WTC11 (cell line): ENCODE measurements at regions not wholly inside any gene's neighbourhood (a gene's known extent, or its start where the extent isn't known, plus 50 kb on each side); places are given as distances from the start of the nearest gene placed in this dataset.

Experiments used
- ATAC-seq: fragments of 200-7000 bp; cut with Tn5 transposase; 2 replicates; pipeline ENCODE4 v1.10.0; 2021; ENCODE audit warnings: mild to moderate bottlenecking, moderate library complexity
- CTCF ChIA-PET: fragments of 300-600 bp; sonication (Branson Sonifier 250); formaldehyde crosslinking; loops from one replicate; lab custom pipeline; 2021; ENCODE audit warnings: antibody characterized with exemption; lab: Charles Lee
- POLR2A ChIA-PET: fragments of 350-600 bp; sonication (Branson Sonifier 250); formaldehyde crosslinking; loops from one replicate; lab custom pipeline; 2021; ENCODE audit warnings: antibody characterized with exemption; lab: Charles Lee
- DNase-seq: peaks from one replicate; pipeline ENCODE4 v3.0.0; 2021; ENCODE audit warnings: low spot score
- H3K27ac Mint-ChIP-seq: 2 replicates; pipeline ENCODE4 v1.8.0; 2021; ENCODE audit warnings: mixed read lengths
- H3K27me3 Mint-ChIP-seq: 2 replicates; pipeline ENCODE4 v1.8.0; 2021; ENCODE audit warnings: low read depth, mild to moderate bottlenecking, moderate library complexity, mixed read lengths
- H3K36me3 Mint-ChIP-seq: 2 replicates; pipeline ENCODE4 v1.8.0; 2021; ENCODE audit warnings: mixed read lengths
- H3K4me1 Mint-ChIP-seq: 2 replicates; pipeline ENCODE4 v1.8.0; 2022; ENCODE audit warnings: mixed read lengths
- H3K4me3 Mint-ChIP-seq: 2 replicates; pipeline ENCODE4 v1.8.0; 2021; ENCODE audit warnings: mild to moderate bottlenecking, moderate library complexity, mixed read lengths
- H3K9me3 Mint-ChIP-seq: 2 replicates; pipeline ENCODE4 v1.8.0; 2021; ENCODE audit warnings: mixed read lengths
- CREM ChIP-seq: sonication (generic); formaldehyde crosslinking; IDR thresholded peaks from 2 replicates; pipeline ENCODE4 v1.8.1; 2022; ENCODE audit warnings: mild to moderate bottlenecking, missing genetic modification reagents, moderate library complexity
- ETV6 ChIP-seq: sonication (generic); formaldehyde crosslinking; IDR thresholded peaks from 2 replicates; pipeline ENCODE4 v1.8.1; 2022; ENCODE audit warnings: mild to moderate bottlenecking, missing genetic modification reagents
- FOXK1 ChIP-seq: sonication (generic); formaldehyde crosslinking; IDR thresholded peaks from 2 replicates; pipeline ENCODE4 v1.8.0; 2022; ENCODE audit warnings: mild to moderate bottlenecking, moderate library complexity, missing genetic modification reagents
- GRHL2 ChIP-seq: fragments of 250-450 bp; sonication (Bioruptor Pico); IDR thresholded peaks from 2 replicates; pipeline ENCODE4 v1.8.0; 2022; ENCODE audit warnings: mild to moderate bottlenecking, moderate library complexity; ENCODE audit not compliant: insufficient replicate concordance, severe bottlenecking
- GTF2I ChIP-seq: fragments of 250-450 bp; sonication (Bioruptor Pico); conservative IDR thresholded peaks from 2 replicates; pipeline ENCODE4 v1.4.0; 2021; ENCODE audit warnings: mild to moderate bottlenecking
- IRF2 ChIP-seq: sonication (generic); formaldehyde crosslinking; IDR thresholded peaks from 2 replicates; pipeline ENCODE4 v1.8.0; 2022; ENCODE audit warnings: low read depth, missing genetic modification reagents, borderline replicate concordance
- JUN ChIP-seq: sonication (generic); formaldehyde crosslinking; IDR thresholded peaks from 2 replicates; pipeline ENCODE4 v1.8.0; 2023; ENCODE audit warnings: mild to moderate bottlenecking, missing genetic modification reagents
- ZBTB21 ChIP-seq: sonication (generic); formaldehyde crosslinking; IDR thresholded peaks from 2 replicates; pipeline ENCODE4 v1.8.1; 2023; ENCODE audit warnings: mild to moderate bottlenecking, missing genetic modification reagents, borderline replicate concordance
- ZNF219 ChIP-seq: sonication (generic); formaldehyde crosslinking; IDR thresholded peaks from 2 replicates; pipeline ENCODE4 v1.8.0; 2023; ENCODE audit warnings: missing genetic modification reagents, mild to moderate bottlenecking, borderline replicate concordance
- ZNF317 ChIP-seq: sonication (generic); formaldehyde crosslinking; IDR thresholded peaks from 2 replicates; pipeline ENCODE4 v1.8.1; 2023; ENCODE audit warnings: low read depth, mild to moderate bottlenecking, moderate library complexity, missing genetic modification reagents, borderline replicate concordance
- ZNF423 ChIP-seq: fragments of 250-450 bp; sonication (Bioruptor Pico); IDR thresholded peaks from 2 replicates; pipeline ENCODE4 v2.1.2; 2022; ENCODE audit warnings: mild to moderate bottlenecking, moderate library complexity
- TF ChIP-seq, protein P1 (sequence below): sonication (generic); formaldehyde crosslinking; IDR thresholded peaks from 2 replicates; pipeline ENCODE4 v1.8.1; 2023; ENCODE audit warnings: mild to moderate bottlenecking, missing genetic modification reagents, moderate library complexity
- TF ChIP-seq, protein P2 (sequence below): fragments of 250-450 bp; sonication (Bioruptor Pico); IDR thresholded peaks from 2 replicates; pipeline ENCODE4 v1.9.0; 2021; ENCODE audit warnings: mild to moderate bottlenecking
- TF ChIP-seq, protein P3 (sequence below): fragments of 250-450 bp; sonication (Bioruptor Pico); IDR thresholded peaks from 2 replicates; pipeline ENCODE4 v1.9.0; 2021; ENCODE audit warnings: mild to moderate bottlenecking, borderline replicate concordance
- TF ChIP-seq, protein P4 (sequence below): fragments of 250-450 bp; sonication (Bioruptor Pico); IDR thresholded peaks from 2 replicates; pipeline ENCODE4 v1.9.0; 2021; ENCODE audit warnings: moderate library complexity, mild to moderate bottlenecking, inconsistent platforms, borderline replicate concordance
- TF ChIP-seq, protein P5 (sequence below): sonication (generic); formaldehyde crosslinking; IDR thresholded peaks from 2 replicates; pipeline ENCODE4 v1.8.0; 2023; ENCODE audit warnings: missing genetic modification reagents
- TF ChIP-seq, protein P6 (sequence below): sonication (generic); formaldehyde crosslinking; IDR thresholded peaks from 2 replicates; pipeline ENCODE4 v1.8.1; 2023; ENCODE audit warnings: mild to moderate bottlenecking, missing genetic modification reagents, moderate library complexity
- TF ChIP-seq, protein P7 (sequence below): fragments of 200-600 bp; IDR thresholded peaks from 2 replicates; pipeline ENCODE4 v1.8.0; 2022; ENCODE audit warnings: antibody characterized with exemption
- TF ChIP-seq, protein P8 (sequence below): sonication (generic); formaldehyde crosslinking; IDR thresholded peaks from 2 replicates; pipeline ENCODE4 v1.8.0; 2023; ENCODE audit warnings: mild to moderate bottlenecking, missing genetic modification reagents

DNA sequence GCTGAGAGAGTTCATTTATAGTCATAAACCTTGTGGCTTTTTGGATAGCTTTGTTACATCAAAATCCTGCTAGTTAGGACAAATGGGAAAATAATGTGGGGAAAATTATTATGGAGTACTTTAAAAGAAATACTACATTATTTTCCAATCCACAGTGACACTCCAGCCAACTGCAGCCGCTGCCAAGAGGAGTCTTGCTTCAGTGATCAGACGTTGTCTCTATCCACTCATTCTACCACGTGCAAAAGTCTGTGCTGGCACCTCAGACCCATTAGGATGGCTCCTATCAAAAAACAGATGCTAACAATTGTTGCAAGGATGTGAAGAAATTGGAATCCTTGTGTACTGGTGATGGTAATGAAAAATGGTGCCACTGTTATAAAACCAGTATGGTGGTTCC, 128.6 kb upstream of the IQSEC1 start:
- Mint-ChIP-seq H3K9me3 (no peaks in the 10 kb centered on the region), H3K36me3 (no peaks in the 10 kb centered on the region), H3K4me3 (no peak overlapping the region), H3K27ac (no peak overlapping the region; the same call in 1 of the 2 replicates), H3K4me1 (peaks cover 14% of the 10 kb centered on the region), H3K27me3 (no peaks in the 10 kb centered on the region)
- TF ChIP-seq, protein P1, sequence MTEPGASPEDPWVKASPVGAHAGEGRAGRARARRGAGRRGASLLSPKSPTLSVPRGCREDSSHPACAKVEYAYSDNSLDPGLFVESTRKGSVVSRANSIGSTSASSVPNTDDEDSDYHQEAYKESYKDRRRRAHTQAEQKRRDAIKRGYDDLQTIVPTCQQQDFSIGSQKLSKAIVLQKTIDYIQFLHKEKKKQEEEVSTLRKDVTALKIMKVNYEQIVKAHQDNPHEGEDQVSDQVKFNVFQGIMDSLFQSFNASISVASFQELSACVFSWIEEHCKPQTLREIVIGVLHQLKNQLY = no peak
- TF ChIP-seq GTF2I (CRISPR knock-in tag) (no peak), CREM (no peak), IRF2 (CRISPR knock-in tag) (no peak), GRHL2 (CRISPR knock-in tag) (no peak), JUN (no peak), ZNF317 (CRISPR knock-in tag) (no peak), FOXK1 (CRISPR knock-in tag) (no peak), ETV6 (no peak), ZNF219 (CRISPR knock-in tag) (no peak), ZBTB21 (CRISPR knock-in tag) (no peak), ZNF423 (CRISPR knock-in tag) (no peak)
- TF ChIP-seq, protein P2, sequence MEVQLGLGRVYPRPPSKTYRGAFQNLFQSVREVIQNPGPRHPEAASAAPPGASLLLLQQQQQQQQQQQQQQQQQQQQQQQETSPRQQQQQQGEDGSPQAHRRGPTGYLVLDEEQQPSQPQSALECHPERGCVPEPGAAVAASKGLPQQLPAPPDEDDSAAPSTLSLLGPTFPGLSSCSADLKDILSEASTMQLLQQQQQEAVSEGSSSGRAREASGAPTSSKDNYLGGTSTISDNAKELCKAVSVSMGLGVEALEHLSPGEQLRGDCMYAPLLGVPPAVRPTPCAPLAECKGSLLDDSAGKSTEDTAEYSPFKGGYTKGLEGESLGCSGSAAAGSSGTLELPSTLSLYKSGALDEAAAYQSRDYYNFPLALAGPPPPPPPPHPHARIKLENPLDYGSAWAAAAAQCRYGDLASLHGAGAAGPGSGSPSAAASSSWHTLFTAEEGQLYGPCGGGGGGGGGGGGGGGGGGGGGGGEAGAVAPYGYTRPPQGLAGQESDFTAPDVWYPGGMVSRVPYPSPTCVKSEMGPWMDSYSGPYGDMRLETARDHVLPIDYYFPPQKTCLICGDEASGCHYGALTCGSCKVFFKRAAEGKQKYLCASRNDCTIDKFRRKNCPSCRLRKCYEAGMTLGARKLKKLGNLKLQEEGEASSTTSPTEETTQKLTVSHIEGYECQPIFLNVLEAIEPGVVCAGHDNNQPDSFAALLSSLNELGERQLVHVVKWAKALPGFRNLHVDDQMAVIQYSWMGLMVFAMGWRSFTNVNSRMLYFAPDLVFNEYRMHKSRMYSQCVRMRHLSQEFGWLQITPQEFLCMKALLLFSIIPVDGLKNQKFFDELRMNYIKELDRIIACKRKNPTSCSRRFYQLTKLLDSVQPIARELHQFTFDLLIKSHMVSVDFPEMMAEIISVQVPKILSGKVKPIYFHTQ (CRISPR knock-in tag) = no peak
- TF ChIP-seq, protein P3, sequence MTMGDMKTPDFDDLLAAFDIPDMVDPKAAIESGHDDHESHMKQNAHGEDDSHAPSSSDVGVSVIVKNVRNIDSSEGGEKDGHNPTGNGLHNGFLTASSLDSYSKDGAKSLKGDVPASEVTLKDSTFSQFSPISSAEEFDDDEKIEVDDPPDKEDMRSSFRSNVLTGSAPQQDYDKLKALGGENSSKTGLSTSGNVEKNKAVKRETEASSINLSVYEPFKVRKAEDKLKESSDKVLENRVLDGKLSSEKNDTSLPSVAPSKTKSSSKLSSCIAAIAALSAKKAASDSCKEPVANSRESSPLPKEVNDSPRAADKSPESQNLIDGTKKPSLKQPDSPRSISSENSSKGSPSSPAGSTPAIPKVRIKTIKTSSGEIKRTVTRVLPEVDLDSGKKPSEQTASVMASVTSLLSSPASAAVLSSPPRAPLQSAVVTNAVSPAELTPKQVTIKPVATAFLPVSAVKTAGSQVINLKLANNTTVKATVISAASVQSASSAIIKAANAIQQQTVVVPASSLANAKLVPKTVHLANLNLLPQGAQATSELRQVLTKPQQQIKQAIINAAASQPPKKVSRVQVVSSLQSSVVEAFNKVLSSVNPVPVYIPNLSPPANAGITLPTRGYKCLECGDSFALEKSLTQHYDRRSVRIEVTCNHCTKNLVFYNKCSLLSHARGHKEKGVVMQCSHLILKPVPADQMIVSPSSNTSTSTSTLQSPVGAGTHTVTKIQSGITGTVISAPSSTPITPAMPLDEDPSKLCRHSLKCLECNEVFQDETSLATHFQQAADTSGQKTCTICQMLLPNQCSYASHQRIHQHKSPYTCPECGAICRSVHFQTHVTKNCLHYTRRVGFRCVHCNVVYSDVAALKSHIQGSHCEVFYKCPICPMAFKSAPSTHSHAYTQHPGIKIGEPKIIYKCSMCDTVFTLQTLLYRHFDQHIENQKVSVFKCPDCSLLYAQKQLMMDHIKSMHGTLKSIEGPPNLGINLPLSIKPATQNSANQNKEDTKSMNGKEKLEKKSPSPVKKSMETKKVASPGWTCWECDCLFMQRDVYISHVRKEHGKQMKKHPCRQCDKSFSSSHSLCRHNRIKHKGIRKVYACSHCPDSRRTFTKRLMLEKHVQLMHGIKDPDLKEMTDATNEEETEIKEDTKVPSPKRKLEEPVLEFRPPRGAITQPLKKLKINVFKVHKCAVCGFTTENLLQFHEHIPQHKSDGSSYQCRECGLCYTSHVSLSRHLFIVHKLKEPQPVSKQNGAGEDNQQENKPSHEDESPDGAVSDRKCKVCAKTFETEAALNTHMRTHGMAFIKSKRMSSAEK (CRISPR knock-in tag) = no peak
- TF ChIP-seq, protein P4, sequence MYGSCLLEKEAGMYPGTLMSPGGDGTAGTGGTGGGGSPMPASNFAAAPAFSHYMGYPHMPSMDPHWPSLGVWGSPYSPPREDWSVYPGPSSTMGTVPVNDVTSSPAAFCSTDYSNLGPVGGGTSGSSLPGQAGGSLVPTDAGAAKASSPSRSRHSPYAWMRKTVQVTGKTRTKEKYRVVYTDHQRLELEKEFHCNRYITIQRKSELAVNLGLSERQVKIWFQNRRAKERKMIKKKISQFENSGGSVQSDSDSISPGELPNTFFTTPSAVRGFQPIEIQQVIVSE (CRISPR knock-in tag) = no peak
- TF ChIP-seq, protein P5, sequence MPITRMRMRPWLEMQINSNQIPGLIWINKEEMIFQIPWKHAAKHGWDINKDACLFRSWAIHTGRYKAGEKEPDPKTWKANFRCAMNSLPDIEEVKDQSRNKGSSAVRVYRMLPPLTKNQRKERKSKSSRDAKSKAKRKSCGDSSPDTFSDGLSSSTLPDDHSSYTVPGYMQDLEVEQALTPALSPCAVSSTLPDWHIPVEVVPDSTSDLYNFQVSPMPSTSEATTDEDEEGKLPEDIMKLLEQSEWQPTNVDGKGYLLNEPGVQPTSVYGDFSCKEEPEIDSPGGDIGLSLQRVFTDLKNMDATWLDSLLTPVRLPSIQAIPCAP (CRISPR knock-in tag) = no peak
- TF ChIP-seq, protein P6, sequence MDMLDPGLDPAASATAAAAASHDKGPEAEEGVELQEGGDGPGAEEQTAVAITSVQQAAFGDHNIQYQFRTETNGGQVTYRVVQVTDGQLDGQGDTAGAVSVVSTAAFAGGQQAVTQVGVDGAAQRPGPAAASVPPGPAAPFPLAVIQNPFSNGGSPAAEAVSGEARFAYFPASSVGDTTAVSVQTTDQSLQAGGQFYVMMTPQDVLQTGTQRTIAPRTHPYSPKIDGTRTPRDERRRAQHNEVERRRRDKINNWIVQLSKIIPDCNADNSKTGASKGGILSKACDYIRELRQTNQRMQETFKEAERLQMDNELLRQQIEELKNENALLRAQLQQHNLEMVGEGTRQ = no peak
- TF ChIP-seq, protein P7, sequence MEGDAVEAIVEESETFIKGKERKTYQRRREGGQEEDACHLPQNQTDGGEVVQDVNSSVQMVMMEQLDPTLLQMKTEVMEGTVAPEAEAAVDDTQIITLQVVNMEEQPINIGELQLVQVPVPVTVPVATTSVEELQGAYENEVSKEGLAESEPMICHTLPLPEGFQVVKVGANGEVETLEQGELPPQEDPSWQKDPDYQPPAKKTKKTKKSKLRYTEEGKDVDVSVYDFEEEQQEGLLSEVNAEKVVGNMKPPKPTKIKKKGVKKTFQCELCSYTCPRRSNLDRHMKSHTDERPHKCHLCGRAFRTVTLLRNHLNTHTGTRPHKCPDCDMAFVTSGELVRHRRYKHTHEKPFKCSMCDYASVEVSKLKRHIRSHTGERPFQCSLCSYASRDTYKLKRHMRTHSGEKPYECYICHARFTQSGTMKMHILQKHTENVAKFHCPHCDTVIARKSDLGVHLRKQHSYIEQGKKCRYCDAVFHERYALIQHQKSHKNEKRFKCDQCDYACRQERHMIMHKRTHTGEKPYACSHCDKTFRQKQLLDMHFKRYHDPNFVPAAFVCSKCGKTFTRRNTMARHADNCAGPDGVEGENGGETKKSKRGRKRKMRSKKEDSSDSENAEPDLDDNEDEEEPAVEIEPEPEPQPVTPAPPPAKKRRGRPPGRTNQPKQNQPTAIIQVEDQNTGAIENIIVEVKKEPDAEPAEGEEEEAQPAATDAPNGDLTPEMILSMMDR = no peak
- TF ChIP-seq, protein P8, sequence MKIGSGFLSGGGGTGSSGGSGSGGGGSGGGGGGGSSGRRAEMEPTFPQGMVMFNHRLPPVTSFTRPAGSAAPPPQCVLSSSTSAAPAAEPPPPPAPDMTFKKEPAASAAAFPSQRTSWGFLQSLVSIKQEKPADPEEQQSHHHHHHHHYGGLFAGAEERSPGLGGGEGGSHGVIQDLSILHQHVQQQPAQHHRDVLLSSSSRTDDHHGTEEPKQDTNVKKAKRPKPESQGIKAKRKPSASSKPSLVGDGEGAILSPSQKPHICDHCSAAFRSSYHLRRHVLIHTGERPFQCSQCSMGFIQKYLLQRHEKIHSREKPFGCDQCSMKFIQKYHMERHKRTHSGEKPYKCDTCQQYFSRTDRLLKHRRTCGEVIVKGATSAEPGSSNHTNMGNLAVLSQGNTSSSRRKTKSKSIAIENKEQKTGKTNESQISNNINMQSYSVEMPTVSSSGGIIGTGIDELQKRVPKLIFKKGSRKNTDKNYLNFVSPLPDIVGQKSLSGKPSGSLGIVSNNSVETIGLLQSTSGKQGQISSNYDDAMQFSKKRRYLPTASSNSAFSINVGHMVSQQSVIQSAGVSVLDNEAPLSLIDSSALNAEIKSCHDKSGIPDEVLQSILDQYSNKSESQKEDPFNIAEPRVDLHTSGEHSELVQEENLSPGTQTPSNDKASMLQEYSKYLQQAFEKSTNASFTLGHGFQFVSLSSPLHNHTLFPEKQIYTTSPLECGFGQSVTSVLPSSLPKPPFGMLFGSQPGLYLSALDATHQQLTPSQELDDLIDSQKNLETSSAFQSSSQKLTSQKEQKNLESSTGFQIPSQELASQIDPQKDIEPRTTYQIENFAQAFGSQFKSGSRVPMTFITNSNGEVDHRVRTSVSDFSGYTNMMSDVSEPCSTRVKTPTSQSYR (CRISPR knock-in tag) = no peak
- CTCF ChIA-PET = interaction anchor here (0.9 to 2.2 kb wide), 17 partner anchors 9 to 447 kb away, joined by 3 to 27 read pairs (median 8); partner anchors contain the start of gene HDAC11
- ATAC-seq (no peak), DNase-seq (no peak)
- POLR2A ChIA-PET = no interaction called here
